ENCODE measurements at regions not wholly inside any gene's neighbourhood (a gene's known extent, or its start where the extent isn't known, plus 50 kb on each side); places are given as distances from the start of the nearest gene placed in this dataset.

DNA sequence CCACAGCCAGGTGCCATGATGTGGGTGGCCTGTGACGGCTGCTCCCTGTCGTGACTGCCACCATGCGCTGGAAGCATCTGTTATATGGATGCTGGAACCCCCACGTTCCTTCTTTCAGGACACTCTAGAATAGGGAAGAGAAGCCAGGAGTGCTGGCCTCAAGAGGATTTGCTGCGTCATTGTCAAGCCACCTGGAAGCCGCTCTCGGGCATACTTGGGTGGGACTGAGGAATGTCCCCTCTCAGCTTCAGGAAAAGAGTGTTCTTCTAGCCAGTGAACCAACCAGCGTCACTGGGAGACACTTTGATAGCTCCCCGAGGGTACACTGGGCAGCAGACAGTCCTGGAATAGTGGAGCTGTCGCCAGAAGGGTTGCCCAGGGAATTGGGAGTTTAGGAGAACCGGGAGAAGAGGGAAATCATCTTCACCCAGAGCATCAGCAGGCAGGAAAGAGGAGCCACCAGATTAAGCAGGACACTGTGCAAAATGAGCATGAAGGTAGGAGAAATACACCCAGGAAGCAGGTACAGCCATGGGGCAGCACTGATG, 130.8 kb upstream of the SASH1 start:
- no peak for DNase-seq (ENCODE audit: low read depth in 6 of 9, low spot score in 9 of 9)
- no peaks in the 10 kb centered on the region for H3K36me3 ChIP-seq (ENCODE audit: control insufficient read depth in 2 of 2, insufficient read depth in 2 of 2, low read length in 1 of 2)
- no peaks in the 10 kb centered on the region for H3K4me1 ChIP-seq (ENCODE audit: control insufficient read depth in 2 of 2, insufficient read depth in 2 of 2, low read length in 2 of 2)
- no peak overlapping the region for H3K4me3 ChIP-seq (ENCODE audit: low read length in 2 of 2)
- no peak overlapping the region for H3K27ac ChIP-seq (ENCODE audit: low read depth in 1 of 2, low read length in 1 of 2)
- WGBS, result 90% methylated on average over 11 of the region's 11 CpGs
- H3K9me3 ChIP-seq (ENCODE audit: control insufficient read depth in 2 of 2, insufficient read depth in 1 of 2, low read length in 1 of 2), result no peaks in the 10 kb centered on the region
- H3K27me3 ChIP-seq (ENCODE audit: control insufficient read depth in 2 of 2, insufficient read depth in 1 of 2, low read length in 1 of 2), result peaks cover 60 to 97% of the 10 kb centered on the region in 2 donors

DNA sequence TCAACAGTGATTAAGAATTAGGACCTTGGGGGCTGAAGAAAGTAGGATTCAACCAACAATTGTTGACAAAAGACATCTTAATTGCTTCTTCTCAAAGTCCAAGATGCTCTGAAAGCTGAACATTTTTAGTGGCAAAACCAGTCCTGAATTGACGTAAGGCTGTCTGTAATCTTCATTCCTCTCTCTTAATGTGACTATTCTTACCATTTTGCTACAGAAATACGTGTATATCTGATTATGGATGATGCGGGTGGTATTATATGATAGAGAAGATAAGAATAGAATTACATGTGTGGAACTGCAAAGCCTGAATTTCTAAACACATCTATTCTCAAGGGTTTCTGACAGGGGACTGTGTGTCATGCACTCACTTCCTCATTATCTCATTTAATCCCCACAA, 130.3 kb upstream of the SASH1 start:
- WGBS, result 91% methylated on average over 3 of the region's 3 CpGs
- DNase-seq (ENCODE audit: low read depth in 6 of 9, low spot score in 9 of 9), result no peak
- H3K4me3 ChIP-seq (ENCODE audit: low read length in 2 of 2), result no peak overlapping the region
- H3K9me3 ChIP-seq (ENCODE audit: control insufficient read depth in 2 of 2, insufficient read depth in 1 of 2, low read length in 1 of 2), result no peaks in the 10 kb centered on the region
- H3K36me3 ChIP-seq (ENCODE audit: control insufficient read depth in 2 of 2, insufficient read depth in 2 of 2, low read length in 1 of 2), result no peaks in the 10 kb centered on the region
- peaks cover 55 to 96% of the 10 kb centered on the region in 2 donors for H3K27me3 ChIP-seq (ENCODE audit: control insufficient read depth in 2 of 2, insufficient read depth in 1 of 2, low read length in 1 of 2)
- no peak overlapping the region for H3K27ac ChIP-seq (ENCODE audit: low read depth in 1 of 2, low read length in 1 of 2)
- H3K4me1 ChIP-seq (ENCODE audit: control insufficient read depth in 2 of 2, insufficient read depth in 2 of 2, low read length in 2 of 2), result no peaks in the 10 kb centered on the region

DNA sequence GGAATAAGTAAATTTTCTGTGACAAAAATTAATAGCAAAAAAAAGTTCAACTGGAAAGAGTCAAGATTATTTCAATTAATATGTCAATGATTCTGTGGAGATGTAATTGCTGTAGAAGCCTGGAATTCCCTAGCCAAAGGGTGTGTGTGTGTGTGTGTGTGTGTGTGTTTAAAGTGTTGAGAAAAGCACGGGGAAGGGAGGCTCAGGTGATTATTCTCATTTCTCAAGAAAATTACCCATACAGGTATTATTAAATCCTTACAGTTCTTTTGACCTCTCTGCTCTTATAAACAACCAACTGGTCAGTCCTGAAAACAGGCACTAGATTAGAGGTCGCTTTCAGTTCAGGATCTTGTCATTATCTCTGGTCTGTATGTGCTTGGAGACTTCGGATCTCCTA, 129.3 kb upstream of the SASH1 start:
- Histone ChIP-seq H3K4me1 (ENCODE audit: control insufficient read depth in 2 of 2, insufficient read depth in 2 of 2, low read length in 2 of 2) (peaks cover 0 to 4% of the 10 kb centered on the region in 2 donors), H3K9me3 (ENCODE audit: control insufficient read depth in 2 of 2, insufficient read depth in 1 of 2, low read length in 1 of 2) (no peaks in the 10 kb centered on the region), H3K4me3 (ENCODE audit: low read length in 2 of 2) (no peak overlapping the region), H3K27ac (ENCODE audit: low read depth in 1 of 2, low read length in 1 of 2) (no peak overlapping the region), H3K27me3 (ENCODE audit: control insufficient read depth in 2 of 2, insufficient read depth in 1 of 2, low read length in 1 of 2) (peaks cover 45 to 94% of the 10 kb centered on the region in 2 donors), H3K36me3 (ENCODE audit: control insufficient read depth in 2 of 2, insufficient read depth in 2 of 2, low read length in 1 of 2) (no peaks in the 10 kb centered on the region)
- no peak for DNase-seq (ENCODE audit: low read depth in 6 of 9, low spot score in 9 of 9)
- WGBS, result 91% methylated on average over 3 of the region's 3 CpGs

DNA sequence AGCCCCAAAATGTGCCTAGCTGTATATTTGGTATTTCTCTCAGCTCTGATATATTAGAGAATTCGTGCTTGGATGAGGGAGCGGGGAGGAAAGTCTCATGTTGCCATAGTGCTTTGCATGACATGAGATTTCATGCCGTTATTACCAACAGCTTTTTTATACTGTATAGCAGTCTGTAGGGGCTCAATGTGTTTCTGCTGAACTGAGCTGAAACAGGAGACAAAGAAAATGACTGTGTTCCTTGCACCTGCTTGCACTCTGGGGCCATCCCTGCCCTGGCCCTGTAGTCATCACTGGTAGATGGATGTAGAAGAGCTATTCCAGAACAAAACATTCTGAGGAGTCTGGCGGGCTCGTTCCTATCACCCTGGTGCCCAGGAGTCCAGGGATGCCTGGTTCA, 128.0 kb upstream of the SASH1 start:
- DNase-seq (ENCODE audit: low read depth in 6 of 9, low spot score in 9 of 9), result no peak
- Histone ChIP-seq H3K4me1 (ENCODE audit: control insufficient read depth in 2 of 2, insufficient read depth in 2 of 2, low read length in 2 of 2) (peaks cover 0 to 7% of the 10 kb centered on the region in 2 donors), H3K9me3 (ENCODE audit: control insufficient read depth in 2 of 2, insufficient read depth in 1 of 2, low read length in 1 of 2) (no peaks in the 10 kb centered on the region), H3K27ac (ENCODE audit: low read depth in 1 of 2, low read length in 1 of 2) (no peak overlapping the region), H3K36me3 (ENCODE audit: control insufficient read depth in 2 of 2, insufficient read depth in 2 of 2, low read length in 1 of 2) (no peaks in the 10 kb centered on the region), H3K27me3 (ENCODE audit: control insufficient read depth in 2 of 2, insufficient read depth in 1 of 2, low read length in 1 of 2) (peaks cover 42 to 96% of the 10 kb centered on the region in 2 donors), H3K4me3 (ENCODE audit: low read length in 2 of 2) (no peak overlapping the region)
- WGBS, result 96% methylated on average over 5 of the region's 5 CpGs

DNA sequence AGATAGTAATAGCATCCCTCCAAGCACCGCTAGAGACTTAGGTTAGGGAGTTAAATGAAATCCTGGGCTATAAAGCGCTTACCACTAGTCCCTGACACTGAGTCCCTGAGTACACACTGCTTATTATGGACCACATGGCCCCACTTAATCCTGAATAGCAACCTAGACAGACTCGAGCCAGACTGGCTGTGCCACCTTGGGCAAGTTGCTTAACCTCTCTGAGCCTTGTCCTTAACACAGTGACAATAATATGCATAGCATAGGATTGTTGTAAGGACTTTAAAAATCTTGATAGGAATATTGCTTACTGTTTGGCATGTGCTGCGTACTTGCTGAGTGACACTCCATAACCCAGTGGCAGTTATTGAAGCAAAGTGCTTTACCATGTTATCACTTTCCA, 125.6 kb upstream of the SASH1 start:
- no peak for DNase-seq (ENCODE audit: low read depth in 6 of 9, low spot score in 9 of 9)
- WGBS, result 93% methylated on average over 4 of the region's 4 CpGs
- Histone ChIP-seq H3K4me1 (ENCODE audit: control insufficient read depth in 2 of 2, insufficient read depth in 2 of 2, low read length in 2 of 2) (peaks cover 0 to 7% of the 10 kb centered on the region in 2 donors), H3K27me3 (ENCODE audit: control insufficient read depth in 2 of 2, insufficient read depth in 1 of 2, low read length in 1 of 2) (peaks cover 30 to 84% of the 10 kb centered on the region in 2 donors), H3K27ac (ENCODE audit: low read depth in 1 of 2, low read length in 1 of 2) (no peak overlapping the region), H3K36me3 (ENCODE audit: control insufficient read depth in 2 of 2, insufficient read depth in 2 of 2, low read length in 1 of 2) (no peaks in the 10 kb centered on the region), H3K9me3 (ENCODE audit: control insufficient read depth in 2 of 2, insufficient read depth in 1 of 2, low read length in 1 of 2) (no peaks in the 10 kb centered on the region), H3K4me3 (ENCODE audit: low read length in 2 of 2) (no peak overlapping the region)

GRCh38 chr6:148217921-148218320, 124.7 kb upstream of the SASH1 start:
- H3K4me1 ChIP-seq (ENCODE audit: control insufficient read depth in 2 of 2, insufficient read depth in 2 of 2, low read length in 2 of 2), result peaks cover 0 to 7% of the 10 kb centered on the region in 2 donors
- 44% methylated on average over 3 of the region's 3 CpGs for WGBS

GRCh38 chr6:148218542-148219258, 123.9 kb upstream of the SASH1 start:
- Histone ChIP-seq H3K27ac (ENCODE audit: low read depth in 1 of 2, low read length in 1 of 2) (no peak overlapping the region), H3K9me3 (ENCODE audit: control insufficient read depth in 2 of 2, insufficient read depth in 1 of 2, low read length in 1 of 2) (no peaks in the 10 kb centered on the region), H3K4me1 (ENCODE audit: control insufficient read depth in 2 of 2, insufficient read depth in 2 of 2, low read length in 2 of 2) (peaks cover 0 to 7% of the 10 kb centered on the region in 2 donors), H3K36me3 (ENCODE audit: control insufficient read depth in 2 of 2, insufficient read depth in 2 of 2, low read length in 1 of 2) (no peaks in the 10 kb centered on the region), H3K27me3 (ENCODE audit: control insufficient read depth in 2 of 2, insufficient read depth in 1 of 2, low read length in 1 of 2) (peaks cover 22 to 80% of the 10 kb centered on the region in 2 donors), H3K4me3 (ENCODE audit: low read length in 2 of 2) (no peak overlapping the region)
- 96% methylated on average over 3 of the region's 3 CpGs for WGBS
- DNase-seq (ENCODE audit: low read depth in 6 of 9, low spot score in 9 of 9), result no peak

More at GRCh38 chr6:148217921-148218320, 124.7 kb upstream of the SASH1 start:
- Histone ChIP-seq H3K36me3 (ENCODE audit: control insufficient read depth in 2 of 2, insufficient read depth in 2 of 2, low read length in 1 of 2) (no peaks in the 10 kb centered on the region), H3K27ac (ENCODE audit: low read depth in 1 of 2, low read length in 1 of 2) (no peak overlapping the region), H3K4me3 (ENCODE audit: low read length in 2 of 2) (no peak overlapping the region), H3K27me3 (ENCODE audit: control insufficient read depth in 2 of 2, insufficient read depth in 1 of 2, low read length in 1 of 2) (peaks cover 26 to 83% of the 10 kb centered on the region in 2 donors), H3K9me3 (ENCODE audit: control insufficient read depth in 2 of 2, insufficient read depth in 1 of 2, low read length in 1 of 2) (no peaks in the 10 kb centered on the region)
- no peak for DNase-seq (ENCODE audit: low read depth in 6 of 9, low spot score in 9 of 9)

DNA sequence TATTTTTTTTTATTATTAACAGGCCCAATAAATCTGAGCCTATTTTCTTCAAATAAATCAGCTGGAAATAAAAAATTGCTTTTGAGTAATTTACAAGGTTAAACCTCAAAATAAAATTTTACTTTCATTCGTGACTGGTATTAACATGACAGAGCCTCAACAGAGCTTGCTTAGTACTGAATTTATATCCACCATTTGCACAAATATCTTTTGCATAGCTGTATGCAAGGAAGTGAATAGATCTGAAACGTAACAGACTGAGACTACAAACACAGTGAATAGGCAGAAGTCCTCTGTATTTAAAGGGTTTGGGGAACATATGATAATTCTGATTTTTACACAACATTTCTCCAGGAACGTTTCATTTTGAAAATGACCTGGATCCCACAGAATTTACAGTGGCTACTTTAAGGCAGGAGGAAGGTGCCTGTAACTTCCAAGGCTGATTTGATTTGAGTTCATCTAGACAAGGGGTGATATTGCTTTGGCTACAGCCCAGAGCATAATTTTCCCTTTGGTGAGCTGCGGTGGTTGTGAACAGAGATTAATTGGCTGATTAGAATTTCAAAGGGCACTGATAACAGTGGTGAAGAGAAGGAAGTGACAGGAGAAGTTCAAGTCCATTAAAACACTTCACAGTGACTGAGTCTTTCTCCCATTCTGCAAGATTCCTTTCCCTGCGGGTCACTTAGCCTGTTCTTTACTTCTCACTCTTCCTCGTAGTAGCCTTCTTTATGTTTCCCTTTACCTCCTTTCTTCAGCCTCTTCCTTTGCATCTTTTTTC, 121.2 kb upstream of the SASH1 start:
- Histone ChIP-seq H3K27ac (ENCODE audit: low read depth in 1 of 2, low read length in 1 of 2) (no peak overlapping the region), H3K9me3 (ENCODE audit: control insufficient read depth in 2 of 2, insufficient read depth in 1 of 2, low read length in 1 of 2) (no peaks in the 10 kb centered on the region), H3K4me1 (ENCODE audit: control insufficient read depth in 2 of 2, insufficient read depth in 2 of 2, low read length in 2 of 2) (peaks cover 0 to 7% of the 10 kb centered on the region in 2 donors), H3K36me3 (ENCODE audit: control insufficient read depth in 2 of 2, insufficient read depth in 2 of 2, low read length in 1 of 2) (no peaks in the 10 kb centered on the region), H3K27me3 (ENCODE audit: control insufficient read depth in 2 of 2, insufficient read depth in 1 of 2, low read length in 1 of 2) (peaks cover 17 to 72% of the 10 kb centered on the region in 2 donors), H3K4me3 (ENCODE audit: low read length in 2 of 2) (no peak overlapping the region)
- no peak for DNase-seq (ENCODE audit: low read depth in 6 of 9, low spot score in 9 of 9)
- WGBS, result 50% methylated on average over 6 of the region's 6 CpGs

- Histone ChIP-seq H3K4me1 (ENCODE audit: control insufficient read depth in 2 of 2, insufficient read depth in 2 of 2, low read length in 2 of 2) (peaks cover 0 to 7% of the 10 kb centered on the region in 2 donors), H3K36me3 (ENCODE audit: control insufficient read depth in 2 of 2, insufficient read depth in 2 of 2, low read length in 1 of 2) (no peaks in the 10 kb centered on the region), H3K4me3 (ENCODE audit: low read length in 2 of 2) (no peak overlapping the region), H3K27ac (ENCODE audit: low read depth in 1 of 2, low read length in 1 of 2) (no peak overlapping the region), H3K9me3 (ENCODE audit: control insufficient read depth in 2 of 2, insufficient read depth in 1 of 2, low read length in 1 of 2) (no peaks in the 10 kb centered on the region), H3K27me3 (ENCODE audit: control insufficient read depth in 2 of 2, insufficient read depth in 1 of 2, low read length in 1 of 2) (peaks cover 17 to 70% of the 10 kb centered on the region in 2 donors)
- WGBS, result 85% methylated on average over 3 of the region's 3 CpGs
- DNase-seq (ENCODE audit: low read depth in 6 of 9, low spot score in 9 of 9), result no peak
Measured at GRCh38 chr6:148222376-148222775, 120.3 kb upstream of the SASH1 start.

Data from thymus (tissue), 11 donors.